K562 (cell line): ENCODE measurements at regions not wholly inside any gene's neighbourhood (a gene's known extent, or its start where the extent isn't known, plus 50 kb on each side); places are given as distances from the start of the nearest gene placed in this dataset.

ENCODE experiments used
- HCFC1 ChIP-seq: IDR thresholded peaks from 2 replicates; pipeline ENCODE4 v1.6.1; 2012; ENCODE audit warnings: low read depth, low read length, improper control_type of control experiment
- NFIC ChIP-seq: fragments of 450-650 bp; IDR thresholded peaks from 2 replicates; pipeline ENCODE4 v1.6.1; 2017; ENCODE audit warnings: mild to moderate bottlenecking, inconsistent platforms

DNA sequence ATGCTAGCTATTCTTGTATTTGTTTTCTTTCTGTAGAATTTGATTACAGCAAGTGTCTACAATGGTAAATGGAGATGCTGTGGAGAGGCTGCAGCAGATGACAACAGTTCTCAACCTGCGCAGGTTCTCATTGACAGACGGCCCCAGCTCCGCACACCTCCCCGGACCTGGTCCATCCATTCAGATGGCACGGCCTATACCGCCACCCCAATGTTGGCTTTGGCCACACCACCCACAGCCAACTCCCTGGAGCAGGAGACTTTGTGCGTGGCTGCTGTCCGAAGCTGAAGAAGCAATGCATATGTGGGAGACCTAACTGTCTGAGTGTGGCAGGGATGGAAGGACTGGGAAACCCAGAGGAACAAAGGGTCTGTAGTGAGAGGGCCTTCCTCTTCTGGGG is 116.4 kb upstream of the TCERG1L start:
- TF ChIP-seq NFIC (no peak), HCFC1 (no peak)
